ENCODE measurements at regions not wholly inside any gene's neighbourhood (a gene's known extent, or its start where the extent isn't known, plus 50 kb on each side); places are given as distances from the start of the nearest gene placed in this dataset.

DNA sequence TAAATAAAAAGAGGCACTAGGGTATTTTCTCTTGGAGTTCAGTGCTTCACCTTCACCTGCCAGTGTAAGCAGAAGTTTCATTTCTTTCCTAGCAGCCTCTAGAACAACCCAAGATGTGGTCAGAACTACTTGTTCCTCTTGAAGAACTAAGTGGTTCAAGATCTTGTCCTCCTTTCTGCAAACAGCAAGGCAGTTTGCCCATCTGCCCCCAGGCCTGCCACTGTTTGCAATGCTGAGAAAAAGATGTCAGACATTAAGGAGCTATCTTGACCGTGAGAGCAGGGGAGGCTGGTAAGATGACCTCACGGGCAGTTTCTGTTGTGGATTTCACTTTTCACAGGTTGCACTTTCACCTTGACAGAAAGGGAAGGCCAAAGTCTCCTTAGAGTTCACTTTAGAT, 52.0 kb upstream of the KLF4 start:
- DNase-seq: no peak

DNA sequence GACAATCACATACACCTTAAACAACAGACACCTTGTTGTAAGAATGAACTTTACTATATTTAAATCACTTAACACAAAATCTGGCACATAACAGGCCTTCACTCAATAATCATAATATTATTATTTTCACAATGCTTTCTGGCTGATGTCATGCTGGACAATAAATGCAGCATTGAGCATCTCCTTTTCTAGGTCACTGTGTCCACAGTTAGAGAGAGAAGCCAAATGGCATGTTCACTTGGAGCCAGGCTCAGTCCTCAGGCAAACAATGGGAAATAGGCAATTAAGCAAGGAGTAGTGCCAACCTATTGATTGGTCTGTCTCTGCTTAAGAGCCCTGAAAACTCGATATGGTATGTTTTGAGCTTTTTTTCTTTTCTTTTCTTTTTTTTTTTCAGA, 50.6 kb upstream of the KLF4 start:
- no peak for DNase-seq

DNA sequence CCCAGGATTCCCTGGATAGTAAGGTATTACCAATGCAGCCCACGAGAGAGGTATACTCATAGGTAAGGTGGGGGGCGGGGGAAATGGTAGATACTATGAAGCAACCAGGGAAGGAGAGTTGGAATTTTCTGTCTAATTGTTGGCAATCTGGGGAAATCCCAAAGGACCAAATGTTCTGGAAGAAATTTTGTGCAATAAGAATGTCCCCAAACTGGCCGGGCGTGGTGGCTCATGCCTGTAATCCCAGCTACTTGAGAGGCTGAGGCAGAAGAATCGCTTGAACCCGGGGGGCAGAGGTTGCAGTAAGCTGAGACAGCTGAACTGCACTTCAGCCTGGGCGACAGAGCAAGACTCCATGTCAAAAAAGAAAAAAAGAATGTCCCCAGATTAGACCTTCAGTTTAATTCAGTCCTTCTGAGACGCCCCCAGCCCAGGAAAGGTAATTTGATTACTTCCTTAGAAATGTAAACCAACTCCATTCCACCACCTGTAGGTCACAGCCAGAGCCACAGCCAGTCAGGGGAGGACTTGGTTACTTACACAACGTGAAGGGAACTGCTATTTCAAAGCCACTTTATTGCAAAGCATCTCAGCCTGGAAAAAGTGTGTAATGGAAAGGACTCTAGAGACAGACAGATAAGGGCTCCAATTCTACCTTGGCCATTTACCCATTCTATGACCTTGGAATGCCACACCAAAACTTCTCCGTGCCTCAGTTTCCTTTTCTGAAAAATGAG, 50.0 kb upstream of the KLF4 start:
- no peak for DNase-seq
